GM23248 (cell line): ENCODE measurements at regions not wholly inside any gene's neighbourhood (a gene's known extent, or its start where the extent isn't known, plus 50 kb on each side); places are given as distances from the start of the nearest gene placed in this dataset.
A peak's percentile ranks its signal among the peaks of the same experiment; 100 is the strongest.

Source experiments
- DNase-seq: peaks from one replicate; pipeline ENCODE4 v3.0.0-alpha.2; 2015
- H2AFZ ChIP-seq: fragments of 200-600 bp; sonication (generic); 2 replicates; pipeline ENCODE4 v1.6.1; 2016; ENCODE audit warnings: antibody characterized with exemption
- H3F3A ChIP-seq: fragments of 200-600 bp; sonication (generic); 2 replicates; pipeline ENCODE4 v1.6.1; 2016; ENCODE audit warnings: mild to moderate bottlenecking, antibody characterized with exemption, mixed run types; ENCODE audit not compliant: insufficient read depth
- H3K27ac ChIP-seq: fragments of 200-600 bp; sonication (generic); 2 replicates; pipeline ENCODE4 v1.5.1; 2016; ENCODE audit warnings: mild to moderate bottlenecking
- H3K27me3 ChIP-seq: fragments of 200-600 bp; sonication (generic); replicated peaks from 2 replicates; pipeline ENCODE4 v1.6.1; 2016; ENCODE audit warnings: mild to moderate bottlenecking; ENCODE audit not compliant: insufficient read depth
- H3K36me3 ChIP-seq: fragments of 200-600 bp; sonication (generic); 2 replicates; pipeline ENCODE4 v1.6.1; 2016; ENCODE audit warnings: low read depth, mild to moderate bottlenecking
- H3K4me1 ChIP-seq: fragments of 200-600 bp; sonication (generic); 2 replicates; pipeline ENCODE4 v1.6.1; 2016; ENCODE audit warnings: mild to moderate bottlenecking; ENCODE audit not compliant: insufficient read depth
- H3K4me2 ChIP-seq: fragments of 200-600 bp; sonication (generic); one replicate; pipeline ENCODE4 v1.6.1; 2016; ENCODE audit warnings: mild to moderate bottlenecking; ENCODE audit not compliant: unreplicated experiment
- H3K4me3 ChIP-seq: fragments of 200-600 bp; sonication (generic); 2 replicates; pipeline ENCODE4 v1.5.1; 2016; ENCODE audit warnings: mild to moderate bottlenecking
- H3K79me2 ChIP-seq: fragments of 200-600 bp; sonication (generic); 2 replicates; pipeline ENCODE4 v1.6.1; 2016; ENCODE audit warnings: mild to moderate bottlenecking; ENCODE audit not compliant: insufficient read depth
- H3K9ac ChIP-seq: fragments of 200-600 bp; sonication (generic); 2 replicates; pipeline ENCODE4 v1.6.1; 2016; ENCODE audit warnings: mild to moderate bottlenecking
- H3K9me2 ChIP-seq: fragments of 200-600 bp; sonication (generic); 2 replicates; pipeline ENCODE4 v1.6.1; 2016; ENCODE audit warnings: mixed run types, mild to moderate bottlenecking, moderate library complexity; ENCODE audit not compliant: insufficient read depth
- H3K9me3 ChIP-seq: fragments of 200-600 bp; sonication (generic); one replicate; pipeline ENCODE4 v1.6.1; 2017; ENCODE audit warnings: low read depth
- H4K20me1 ChIP-seq: fragments of 200-600 bp; sonication (generic); 2 replicates; pipeline ENCODE4 v1.6.0; 2016; ENCODE audit not compliant: insufficient read depth
- EZH2 ChIP-seq: fragments of 200-600 bp; sonication (generic); IDR thresholded peaks from 2 replicates; pipeline ENCODE4 v1.6.1; 2018; ENCODE audit warnings: antibody characterized with exemption, mild to moderate bottlenecking; ENCODE audit not compliant: insufficient read depth, poor library complexity, severe bottlenecking
- EZH2phosphoT487 ChIP-seq: fragments of 200-600 bp; sonication (generic); IDR thresholded peaks from 2 replicates; pipeline ENCODE4 v1.6.1; 2018; ENCODE audit warnings: antibody characterized with exemption, moderate library complexity, mild to moderate bottlenecking, low read depth; ENCODE audit not compliant: insufficient read depth
- whole genome bisulfite sequencing, 2 experiments: methylation state at CpG; one replicate each; pipeline ENCODE4 v1.1.6; 2015 to 2017; ENCODE audit warnings: low lambda C conversion rate in 2 of 2, low coverage in 1 of 2; ENCODE audit errors: missing lambda C conversion rate in 2 of 2; 5-methylcytosine and 5-hydroxymethylcytosine counted together
- in situ Hi-C: fragments of 300-500 bp; cut with MboI; formaldehyde crosslinking; loops from 2 replicates; pipeline ENCODE4 v1.15.0; 2020

DNA sequence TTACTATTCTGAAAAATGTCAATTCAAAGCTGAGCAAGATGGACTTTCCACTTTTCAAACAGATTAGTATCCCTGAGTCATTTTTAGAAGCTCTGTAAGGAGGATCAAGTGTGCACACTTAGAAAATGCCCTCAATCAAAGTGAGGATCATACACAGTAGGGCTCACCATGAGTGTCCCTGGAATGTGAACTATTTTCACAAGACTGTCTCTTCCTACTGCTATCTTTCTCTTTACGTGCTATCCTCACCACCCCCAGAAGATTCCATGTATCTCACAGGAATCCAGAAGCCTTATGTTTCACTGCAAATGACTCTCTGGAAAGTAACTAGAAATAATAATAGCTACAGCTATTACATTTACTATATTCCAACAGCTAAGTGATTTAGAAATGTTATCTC lies 349.9 kb upstream of the TGFBR2 start:
- Histone ChIP-seq H3K4me1 (peaks cover 24% of the 10 kb centered on the region), H3F3A (peaks cover 7% of the 10 kb centered on the region), H3K9me3 (no peaks in the 10 kb centered on the region), H3K9me2 (no peaks in the 10 kb centered on the region), H2AFZ (peak overlapping the region; percentile 28; the same call in 1 of the 2 replicates), H3K36me3 (no peaks in the 10 kb centered on the region), H3K4me3 (no peak overlapping the region), H3K9ac (no peak overlapping the region), H3K27ac (no peak overlapping the region), H3K27me3 (no peaks in the 10 kb centered on the region), H3K79me2 (no peaks in the 10 kb centered on the region), H3K4me2 (no peak overlapping the region), H4K20me1 (no peaks in the 10 kb centered on the region)
- peak; percentile 22 for DNase-seq
- 55 to 57% methylated on average over 1 of the region's 1 CpG for whole genome bisulfite sequencing, 2 experiments
- in situ Hi-C loops: no loop called here
- TF ChIP-seq EZH2phosphoT487 (no peak), EZH2 (no peak)

DNA sequence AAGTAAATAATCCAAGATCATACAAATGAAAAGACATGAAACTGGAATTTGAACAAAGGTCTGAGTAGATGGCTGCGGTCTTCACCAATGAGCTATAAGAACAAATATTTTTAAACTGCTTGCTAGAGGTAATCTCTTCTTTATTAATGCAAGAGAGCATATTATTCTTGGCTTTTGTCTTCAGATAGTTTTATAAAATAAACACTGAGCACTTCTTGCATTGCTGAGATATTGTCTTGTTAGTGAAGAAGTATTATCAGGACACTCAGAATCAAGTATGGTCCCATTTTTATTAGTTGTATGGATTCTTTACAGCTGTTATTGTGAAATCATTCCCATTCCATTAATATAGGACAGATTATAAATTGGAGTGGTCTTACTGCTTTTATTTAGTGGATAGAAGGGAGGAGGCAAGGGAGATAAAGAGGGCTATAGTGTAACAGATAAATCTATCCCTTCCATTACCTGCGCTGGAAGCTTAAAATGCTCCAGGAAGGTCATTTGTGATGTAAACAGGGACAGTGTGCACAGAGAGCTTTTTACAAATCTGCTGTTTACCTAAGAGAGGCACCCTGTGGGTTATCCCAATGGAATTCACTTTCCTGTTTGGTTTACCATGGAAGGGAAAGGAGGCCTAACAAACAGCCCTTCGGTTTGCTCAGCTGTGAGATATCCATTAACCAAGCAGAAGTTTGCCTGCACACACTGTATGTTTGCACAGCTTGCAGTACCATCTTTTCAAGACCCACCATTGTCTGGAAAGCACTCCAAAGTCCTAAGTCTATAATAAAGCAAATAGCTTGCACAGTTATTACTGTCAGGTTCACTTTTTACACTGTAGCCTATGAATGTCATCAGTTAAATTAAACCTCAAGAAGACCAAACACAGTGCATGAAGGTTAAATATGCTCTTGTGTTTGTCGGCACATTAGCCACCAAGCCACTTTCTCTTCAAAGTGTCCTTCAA lies 347.7 kb upstream of the TGFBR2 start:
- Histone ChIP-seq H4K20me1 (no peaks in the 10 kb centered on the region), H3F3A (peaks cover 7% of the 10 kb centered on the region), H3K9me2 (no peaks in the 10 kb centered on the region), H3K9ac (no peak overlapping the region), H3K27me3 (no peaks in the 10 kb centered on the region), H3K36me3 (no peaks in the 10 kb centered on the region), H3K4me1 (peaks cover 34% of the 10 kb centered on the region), H2AFZ (no peak overlapping the region), H3K4me2 (no peak overlapping the region), H3K27ac (no peak overlapping the region), H3K79me2 (no peaks in the 10 kb centered on the region), H3K9me3 (no peaks in the 10 kb centered on the region), H3K4me3 (no peak overlapping the region)
- DNase-seq: no peak
- TF ChIP-seq EZH2phosphoT487: no peak
- TF ChIP-seq EZH2: no peak
- in situ Hi-C loops: no loop called here
- WGBS, 2 experiments: 88 to 94% methylated on average over 4 of the region's 4 CpGs

DNA sequence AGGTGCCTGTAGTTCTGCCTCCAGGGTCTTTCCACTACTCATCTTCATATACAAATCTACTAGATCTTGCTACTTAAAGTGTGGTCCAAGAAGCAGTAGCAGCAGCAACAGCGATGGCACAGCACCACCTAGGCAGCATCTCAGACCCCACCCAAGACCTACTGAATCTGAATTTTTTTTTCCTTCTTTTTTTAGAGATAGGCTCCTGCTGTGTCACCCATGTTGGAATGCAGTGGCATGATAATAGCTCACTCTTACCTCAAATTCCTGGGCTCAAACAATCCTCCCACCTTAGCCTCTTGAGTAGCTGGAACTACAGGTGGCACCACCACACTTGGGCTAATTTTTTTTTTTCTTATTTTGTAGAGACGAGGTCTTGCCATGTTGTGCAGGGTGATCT lies 346.7 kb upstream of the TGFBR2 start:
- no peak overlapping the region for H2AFZ ChIP-seq
- WGBS, 2 experiments: 74 to 90% methylated on average over 2 of the region's 2 CpGs

DNA sequence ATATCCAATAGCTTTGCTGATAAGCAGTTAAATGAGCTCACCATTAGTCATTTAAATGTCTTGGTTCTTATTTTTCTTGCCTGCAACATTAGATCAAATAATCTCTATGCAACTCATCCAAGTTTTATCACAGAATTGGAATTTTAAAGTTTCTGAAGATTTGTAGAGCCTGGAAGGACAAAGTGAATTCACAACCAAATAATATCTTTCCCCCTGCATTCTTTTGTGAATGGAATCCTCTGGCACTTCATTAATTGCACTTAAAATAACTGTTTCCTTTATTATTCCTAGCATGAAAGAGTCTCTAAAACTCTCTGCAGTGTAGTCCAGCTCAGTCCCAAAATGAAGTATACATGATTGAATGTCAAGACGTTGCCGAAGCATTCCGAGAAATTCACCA lies 345.6 kb upstream of the TGFBR2 start:
- Histone ChIP-seq H3K9me2 (no peaks in the 10 kb centered on the region), H3F3A (peaks cover 7% of the 10 kb centered on the region), H2AFZ (peak overlapping the region; percentile 61), H3K79me2 (no peaks in the 10 kb centered on the region), H3K4me2 (peak overlapping the region; percentile 50), H3K9ac (no peak overlapping the region), H3K9me3 (no peaks in the 10 kb centered on the region), H3K36me3 (no peaks in the 10 kb centered on the region), H3K4me1 (peaks cover 34% of the 10 kb centered on the region), H3K27me3 (no peaks in the 10 kb centered on the region), H3K27ac (peak overlapping the region; percentile 12; the same call in 1 of the 2 replicates), H4K20me1 (no peaks in the 10 kb centered on the region), H3K4me3 (no peak overlapping the region)
- DNase-seq: peak; percentile 33
- in situ Hi-C loops: no loop called here
- TF ChIP-seq EZH2phosphoT487 (no peak), EZH2 (no peak)
- WGBS, 2 experiments: 8 to 12% methylated on average over 3 of the region's 3 CpGs

More for the DNA sequence above, 346.7 kb upstream of the TGFBR2 start:
- Histone ChIP-seq H4K20me1 (no peaks in the 10 kb centered on the region), H3K9ac (no peak overlapping the region), H3K27me3 (no peaks in the 10 kb centered on the region), H3K9me3 (no peaks in the 10 kb centered on the region), H3K9me2 (no peaks in the 10 kb centered on the region), H3K79me2 (no peaks in the 10 kb centered on the region), H3K27ac (no peak overlapping the region), H3K4me3 (no peak overlapping the region), H3K4me1 (peaks cover 34% of the 10 kb centered on the region), H3K4me2 (no peak overlapping the region), H3F3A (peaks cover 7% of the 10 kb centered on the region), H3K36me3 (no peaks in the 10 kb centered on the region)
- DNase-seq: no peak
- TF ChIP-seq EZH2phosphoT487: no peak
- no peak for TF ChIP-seq EZH2
- in situ Hi-C loops: no loop called here
